ENCODE measurements at regions not wholly inside any gene's neighbourhood (a gene's known extent, or its start where the extent isn't known, plus 50 kb on each side); places are given as distances from the start of the nearest gene placed in this dataset.

DNA sequence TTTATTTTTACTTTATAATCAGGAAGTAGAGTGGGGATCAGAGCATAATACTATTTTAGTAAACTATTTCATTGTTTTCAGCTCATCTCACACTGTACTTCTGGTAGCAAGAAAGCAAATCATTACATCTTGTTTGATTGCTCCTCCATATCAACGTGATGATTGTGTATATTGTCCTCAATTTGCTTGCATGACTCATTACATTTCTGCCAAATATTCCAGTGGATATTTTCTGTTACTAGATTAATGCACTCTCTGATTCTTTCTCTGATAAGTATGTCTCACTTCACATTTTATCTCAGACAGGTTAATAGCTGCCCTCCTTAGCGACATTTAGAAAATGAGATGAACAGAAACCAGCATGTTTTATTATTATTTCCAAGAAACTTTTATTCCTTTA is 1145.3 kb downstream of the OTOL1 start:
- no peak overlapping the region for H3K4me3 ChIP-seq (replicated peaks; ENCODE audit: low read depth, low read length)
- TF ChIP-seq, protein P1, sequence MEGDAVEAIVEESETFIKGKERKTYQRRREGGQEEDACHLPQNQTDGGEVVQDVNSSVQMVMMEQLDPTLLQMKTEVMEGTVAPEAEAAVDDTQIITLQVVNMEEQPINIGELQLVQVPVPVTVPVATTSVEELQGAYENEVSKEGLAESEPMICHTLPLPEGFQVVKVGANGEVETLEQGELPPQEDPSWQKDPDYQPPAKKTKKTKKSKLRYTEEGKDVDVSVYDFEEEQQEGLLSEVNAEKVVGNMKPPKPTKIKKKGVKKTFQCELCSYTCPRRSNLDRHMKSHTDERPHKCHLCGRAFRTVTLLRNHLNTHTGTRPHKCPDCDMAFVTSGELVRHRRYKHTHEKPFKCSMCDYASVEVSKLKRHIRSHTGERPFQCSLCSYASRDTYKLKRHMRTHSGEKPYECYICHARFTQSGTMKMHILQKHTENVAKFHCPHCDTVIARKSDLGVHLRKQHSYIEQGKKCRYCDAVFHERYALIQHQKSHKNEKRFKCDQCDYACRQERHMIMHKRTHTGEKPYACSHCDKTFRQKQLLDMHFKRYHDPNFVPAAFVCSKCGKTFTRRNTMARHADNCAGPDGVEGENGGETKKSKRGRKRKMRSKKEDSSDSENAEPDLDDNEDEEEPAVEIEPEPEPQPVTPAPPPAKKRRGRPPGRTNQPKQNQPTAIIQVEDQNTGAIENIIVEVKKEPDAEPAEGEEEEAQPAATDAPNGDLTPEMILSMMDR (IDR thresholded peaks at IDR 0.05; ENCODE audit: low read length, missing control alignments), result no peak
- DNase-seq (ENCODE audit: low read depth), result no peak

DNA sequence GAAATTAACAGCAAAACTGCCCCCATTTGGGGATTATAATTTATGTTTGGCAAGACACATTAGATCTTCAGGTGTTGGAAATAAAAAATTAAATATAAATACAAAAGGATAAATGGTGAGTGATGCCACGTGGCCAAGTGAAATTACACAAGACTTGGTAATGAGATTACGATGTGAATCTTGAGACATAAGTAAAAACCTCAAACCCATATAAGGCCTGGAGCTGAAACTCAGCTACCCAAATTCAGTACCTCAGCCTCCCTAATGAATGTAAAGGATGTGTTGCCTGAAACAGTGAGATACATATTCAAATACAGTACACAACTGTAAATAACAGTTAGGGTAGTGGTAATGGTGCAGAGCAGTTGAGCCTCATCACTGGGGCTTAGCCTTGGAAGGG is 1146.6 kb downstream of the OTOL1 start:
- H3K4me3 ChIP-seq (replicated peaks; ENCODE audit: low read depth, low read length), result no peak overlapping the region
- DNase-seq (ENCODE audit: low read depth), result peak; percentile 9
- TF ChIP-seq, protein P1 (IDR thresholded peaks at IDR 0.05; ENCODE audit: low read length, missing control alignments), result no peak

DNA sequence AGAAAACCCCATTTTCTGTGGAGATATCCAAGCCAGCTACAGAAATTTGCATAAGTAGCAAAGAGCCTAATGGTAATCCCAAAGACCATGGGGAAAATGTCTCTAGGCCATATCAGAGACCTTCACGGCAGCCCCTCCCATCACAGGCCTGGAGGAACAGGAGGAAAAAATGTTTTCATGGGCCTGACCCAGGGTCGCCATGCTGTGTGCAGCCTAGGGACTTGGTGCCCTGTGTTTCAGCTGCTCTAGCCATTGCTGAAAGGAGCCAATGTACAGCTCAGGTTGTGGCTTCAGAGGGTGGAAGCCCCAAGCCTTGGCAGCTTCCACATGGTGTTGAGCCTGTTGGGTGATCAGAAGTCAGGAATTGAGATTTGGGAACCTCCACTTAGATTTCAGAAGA is 1150.7 kb downstream of the OTOL1 start:
- DNase-seq (ENCODE audit: low read depth), result no peak
- no peak overlapping the region for H3K4me3 ChIP-seq (replicated peaks; ENCODE audit: low read depth, low read length)
- TF ChIP-seq, protein P1 (IDR thresholded peaks at IDR 0.05; ENCODE audit: low read length, missing control alignments), result no peak

DNA sequence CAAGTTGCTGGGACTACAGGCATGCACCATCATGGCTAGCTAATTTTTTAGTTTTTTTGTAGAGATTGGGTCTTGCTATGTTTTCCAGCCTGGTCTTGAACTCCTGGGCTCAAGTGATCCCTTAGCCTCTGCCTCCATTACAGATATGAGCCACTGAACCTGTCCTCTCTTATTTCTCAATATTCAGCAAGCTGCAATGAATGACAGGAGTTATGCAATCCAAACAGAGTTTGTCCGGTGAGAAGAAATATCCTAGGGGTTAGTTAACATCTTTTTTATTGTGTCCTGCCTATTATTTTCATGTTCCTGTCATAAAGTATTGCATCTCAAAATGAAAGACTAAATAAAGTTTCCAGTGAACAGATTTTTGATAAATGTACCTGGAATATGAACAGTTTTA is 1161.4 kb downstream of the OTOL1 start:
- TF ChIP-seq, protein P1 (IDR thresholded peaks at IDR 0.05; ENCODE audit: low read length, missing control alignments), result no peak
- no peak for DNase-seq (ENCODE audit: low read depth)
- no peak overlapping the region for H3K4me3 ChIP-seq (replicated peaks; ENCODE audit: low read depth, low read length)

DNA sequence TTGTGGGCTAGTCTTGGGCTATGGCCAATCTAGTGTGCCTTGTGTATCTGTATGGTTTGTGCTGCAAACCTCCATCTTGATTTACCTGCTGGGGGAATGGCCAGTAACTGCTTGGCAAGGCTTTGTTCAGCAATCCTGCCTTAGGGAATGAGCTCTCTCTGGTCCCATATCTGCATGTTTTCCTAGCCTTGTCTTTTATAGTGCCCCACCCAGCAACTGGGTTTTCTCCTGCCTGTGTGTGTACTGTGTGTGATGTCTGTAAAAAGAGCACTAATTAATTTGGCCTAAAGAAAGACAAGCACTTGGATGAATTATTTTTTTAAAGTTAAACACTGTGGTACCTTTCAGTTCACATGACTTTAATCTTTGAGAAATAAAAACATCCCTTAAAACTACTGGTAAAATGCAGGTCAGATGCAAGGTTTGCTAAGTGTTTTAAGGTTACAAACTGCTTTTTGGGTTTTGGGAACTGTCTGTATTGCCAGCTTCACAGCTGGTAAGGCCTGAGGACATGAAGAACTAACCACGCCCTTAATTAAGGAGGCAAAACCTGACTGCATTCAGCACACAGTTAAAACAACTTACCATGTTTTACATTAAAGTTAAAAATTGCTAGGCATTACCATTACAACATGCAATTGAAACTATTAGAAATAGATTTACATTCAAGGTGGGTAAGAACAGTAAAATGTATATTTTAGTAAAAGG is 1169.2 kb downstream of the OTOL1 start:
- no peak overlapping the region for H3K4me3 ChIP-seq (replicated peaks; ENCODE audit: low read depth, low read length)
- no peak for DNase-seq (ENCODE audit: low read depth)
- TF ChIP-seq, protein P1 (IDR thresholded peaks at IDR 0.05; ENCODE audit: low read length, missing control alignments), result no peak

DNA sequence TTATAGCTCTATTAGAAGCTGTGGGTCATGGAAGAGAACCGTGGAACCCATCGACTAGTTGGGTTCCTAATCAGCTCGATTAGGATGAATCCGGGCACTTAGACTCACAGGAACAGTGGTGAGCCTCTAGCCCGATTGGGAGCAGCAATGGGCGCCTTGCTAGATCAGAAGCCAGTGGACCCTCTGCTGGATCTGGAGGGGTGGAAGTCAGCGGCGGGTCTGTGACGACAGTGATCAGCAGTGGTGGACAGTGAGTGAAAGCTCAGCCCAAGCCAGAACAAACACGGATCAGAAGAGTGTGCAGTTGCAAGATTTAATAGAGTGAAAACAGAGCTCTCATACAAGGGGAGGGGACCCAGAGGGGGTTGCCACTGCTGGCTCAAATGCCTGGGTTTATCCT is 1170.2 kb downstream of the OTOL1 start:
- TF ChIP-seq, protein P1 (IDR thresholded peaks at IDR 0.05; ENCODE audit: low read length, missing control alignments), result no peak
- DNase-seq (ENCODE audit: low read depth), result no peak
- H3K4me3 ChIP-seq (replicated peaks; ENCODE audit: low read depth, low read length), result no peak overlapping the region

DNA sequence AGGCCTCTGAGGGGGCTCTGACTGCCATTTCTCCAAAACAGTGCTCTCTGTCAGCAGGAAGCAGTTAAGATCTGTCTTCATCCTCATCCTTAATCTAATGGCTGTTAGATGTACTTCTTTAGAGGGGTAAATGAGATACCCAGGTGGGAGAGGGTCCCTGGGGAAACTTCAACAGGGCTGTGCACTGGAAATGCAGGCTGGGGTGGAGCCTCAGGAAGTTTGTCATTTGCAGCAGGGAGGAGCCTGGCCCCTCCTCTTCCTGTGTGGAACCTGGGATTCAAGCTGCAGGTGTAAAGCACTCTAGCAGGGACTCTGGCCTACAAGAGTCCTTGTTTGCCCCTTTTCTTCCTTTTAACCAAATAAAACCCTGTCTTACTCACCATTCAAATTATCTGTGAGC is 1173.6 kb downstream of the OTOL1 start:
- no peak for DNase-seq (ENCODE audit: low read depth)
- TF ChIP-seq, protein P1 (IDR thresholded peaks at IDR 0.05; ENCODE audit: low read length, missing control alignments), result no peak
- H3K4me3 ChIP-seq (replicated peaks; ENCODE audit: low read depth, low read length), result no peak overlapping the region
